WTC11 (cell line): ENCODE measurements at regions not wholly inside any gene's neighbourhood (a gene's known extent, or its start where the extent isn't known, plus 50 kb on each side); places are given as distances from the start of the nearest gene placed in this dataset.

Experiments used
- CTCF ChIP-seq: fragments of 200-600 bp; IDR thresholded peaks from 2 replicates; pipeline ENCODE4 v1.8.0; 2022; ENCODE audit warnings: antibody characterized with exemption
- NR2C2 ChIP-seq: sonication (generic); formaldehyde crosslinking; IDR thresholded peaks from 2 replicates; pipeline ENCODE4 v1.8.0; 2022; ENCODE audit warnings: mild to moderate bottlenecking, missing genetic modification reagents
- ZNF512 ChIP-seq: sonication (generic); formaldehyde crosslinking; IDR thresholded peaks from 2 replicates; pipeline ENCODE4 v1.8.1; 2022; ENCODE audit warnings: missing genetic modification reagents, borderline replicate concordance
- TF ChIP-seq, protein P1 (sequence below): sonication (generic); formaldehyde crosslinking; IDR thresholded peaks from 2 replicates; pipeline ENCODE4 v1.8.0; 2022; ENCODE audit warnings: mild to moderate bottlenecking, missing genetic modification reagents

- TF ChIP-seq CTCF (no peak), ZNF512 (CRISPR knock-in tag) (no peak), NR2C2 (CRISPR knock-in tag) (no peak)
- TF ChIP-seq, protein P1, sequence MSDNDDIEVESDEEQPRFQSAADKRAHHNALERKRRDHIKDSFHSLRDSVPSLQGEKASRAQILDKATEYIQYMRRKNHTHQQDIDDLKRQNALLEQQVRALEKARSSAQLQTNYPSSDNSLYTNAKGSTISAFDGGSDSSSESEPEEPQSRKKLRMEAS (CRISPR knock-in tag): no peak
These were observed 145.6 kb upstream of the TMCO5A start for GRCh38 chr15:37788767-37789396.
